ENCODE measurements at regions not wholly inside any gene's neighbourhood (a gene's known extent, or its start where the extent isn't known, plus 50 kb on each side); places are given as distances from the start of the nearest gene placed in this dataset.

DNA sequence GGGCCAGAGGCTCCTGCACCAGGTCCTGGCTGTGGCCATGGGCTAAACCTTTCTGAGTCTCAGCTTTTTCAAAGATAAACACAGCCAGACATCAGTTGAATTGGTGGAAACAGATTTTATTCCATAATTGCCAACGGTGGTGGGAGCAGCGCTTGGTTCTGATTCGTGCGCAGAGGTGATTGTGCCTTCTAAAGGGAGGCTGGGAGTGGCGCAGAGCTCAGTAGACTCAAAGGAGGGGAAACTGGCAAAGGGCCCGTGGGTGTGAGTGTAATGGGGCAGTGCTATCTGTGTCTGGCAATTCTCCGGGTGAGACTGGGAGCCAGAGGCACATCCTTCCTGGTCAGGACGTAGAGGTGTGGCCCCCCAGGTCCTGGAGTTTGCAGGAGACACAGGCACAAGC is 169.4 kb upstream of the PPP1R26 start:
- H2AK9ac ChIP-seq (replicated peaks; ENCODE audit: low read depth, low read length, poor library complexity) = no peak overlapping the region
- no peak for DNase-seq
- ChIA-PET POLR2A (ENCODE audit: unreplicated experiment) (no interaction called here), CTCF (no interaction called here)
- H3K4ac ChIP-seq (ENCODE audit: low read depth, low read length) = no peak overlapping the region
- no peak overlapping the region for H3K27ac ChIP-seq (ENCODE audit: insufficient read depth, low read length)
- TF ChIP-seq RAD21 (IDR thresholded peaks at IDR 0.05; ENCODE audit: low read length) (no peak), SMC3 (IDR thresholded peaks at IDR 0.05; ENCODE audit: low read depth, low read length) (no peak), RCOR1 (IDR thresholded peaks at IDR 0.05; ENCODE audit: insufficient replicate concordance, low read length) (no peak), NFE2L2 (IDR thresholded peaks at IDR 0.05; ENCODE audit: low read depth, low read length) (no peak), CEBPB (IDR thresholded peaks at IDR 0.05; ENCODE audit: low read depth, low read length) (no peak), MXI1 (IDR thresholded peaks at IDR 0.05; ENCODE audit: borderline replicate concordance, low read depth, low read length) (no peak), MAFK (IDR thresholded peaks at IDR 0.05; ENCODE audit: low read depth, low read length) (no peak), USF2 (IDR thresholded peaks at IDR 0.05; ENCODE audit: low read depth, low read length) (no peak), FOS (IDR thresholded peaks at IDR 0.05; ENCODE audit: low read depth, low read length) (no peak), CHD1 (IDR thresholded peaks at IDR 0.05; ENCODE audit: low read depth, low read length) (no peak), MAZ (IDR thresholded peaks at IDR 0.05; ENCODE audit: borderline replicate concordance, low read depth, low read length) (no peak), BHLHE40 (IDR thresholded peaks at IDR 0.05; ENCODE audit: low read depth, low read length) (no peak), POLR2A (IDR thresholded peaks at IDR 0.05; ENCODE audit: low read depth, low read length) (no peak), RFX5 (IDR thresholded peaks at IDR 0.05; ENCODE audit: low read depth, low read length) (no peak)
- TF ChIP-seq, protein P1, sequence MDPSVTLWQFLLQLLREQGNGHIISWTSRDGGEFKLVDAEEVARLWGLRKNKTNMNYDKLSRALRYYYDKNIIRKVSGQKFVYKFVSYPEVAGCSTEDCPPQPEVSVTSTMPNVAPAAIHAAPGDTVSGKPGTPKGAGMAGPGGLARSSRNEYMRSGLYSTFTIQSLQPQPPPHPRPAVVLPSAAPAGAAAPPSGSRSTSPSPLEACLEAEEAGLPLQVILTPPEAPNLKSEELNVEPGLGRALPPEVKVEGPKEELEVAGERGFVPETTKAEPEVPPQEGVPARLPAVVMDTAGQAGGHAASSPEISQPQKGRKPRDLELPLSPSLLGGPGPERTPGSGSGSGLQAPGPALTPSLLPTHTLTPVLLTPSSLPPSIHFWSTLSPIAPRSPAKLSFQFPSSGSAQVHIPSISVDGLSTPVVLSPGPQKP (IDR thresholded peaks at IDR 0.05; ENCODE audit: borderline replicate concordance, low read depth, low read length) = no peak
- TF ChIP-seq, protein P2, sequence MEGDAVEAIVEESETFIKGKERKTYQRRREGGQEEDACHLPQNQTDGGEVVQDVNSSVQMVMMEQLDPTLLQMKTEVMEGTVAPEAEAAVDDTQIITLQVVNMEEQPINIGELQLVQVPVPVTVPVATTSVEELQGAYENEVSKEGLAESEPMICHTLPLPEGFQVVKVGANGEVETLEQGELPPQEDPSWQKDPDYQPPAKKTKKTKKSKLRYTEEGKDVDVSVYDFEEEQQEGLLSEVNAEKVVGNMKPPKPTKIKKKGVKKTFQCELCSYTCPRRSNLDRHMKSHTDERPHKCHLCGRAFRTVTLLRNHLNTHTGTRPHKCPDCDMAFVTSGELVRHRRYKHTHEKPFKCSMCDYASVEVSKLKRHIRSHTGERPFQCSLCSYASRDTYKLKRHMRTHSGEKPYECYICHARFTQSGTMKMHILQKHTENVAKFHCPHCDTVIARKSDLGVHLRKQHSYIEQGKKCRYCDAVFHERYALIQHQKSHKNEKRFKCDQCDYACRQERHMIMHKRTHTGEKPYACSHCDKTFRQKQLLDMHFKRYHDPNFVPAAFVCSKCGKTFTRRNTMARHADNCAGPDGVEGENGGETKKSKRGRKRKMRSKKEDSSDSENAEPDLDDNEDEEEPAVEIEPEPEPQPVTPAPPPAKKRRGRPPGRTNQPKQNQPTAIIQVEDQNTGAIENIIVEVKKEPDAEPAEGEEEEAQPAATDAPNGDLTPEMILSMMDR (conservative IDR thresholded peaks at IDR 0.05; ENCODE audit: low read depth, low read length) = no peak
- no peak overlapping the region for H2AFZ ChIP-seq (replicated peaks; ENCODE audit: low read length, poor library complexity)
- intact Hi-C loops (cut with micrococcal nuclease) (no loop called here), in situ Hi-C loops (cut with MboI; ENCODE audit: low sequenced_read_pairs) (no loop called here), dilution Hi-C loops (cut with HindIII; ENCODE audit: low sequenced_read_pairs, unreplicated experiment) (no loop called here)
- H2AK5ac ChIP-seq (ENCODE audit: low read depth, low read length) = no peak overlapping the region
- no CpG with 5 or more reads among the region's 8 CpGs for WGBS, 2 experiments (ENCODE audit: extremely low coverage in 2 of 2, insufficient read length in 1 of 2)
- H4K8ac ChIP-seq (ENCODE audit: low read depth in 2 of 2, low read length in 2 of 2) = no peak overlapping the region
- BruUV-seq (replicated peaks) = no TSS peak
- H2BK15ac ChIP-seq (ENCODE audit: low read depth, low read length) = no peak overlapping the region
- no peaks in the 10 kb centered on the region for H3K79me1 ChIP-seq (ENCODE audit: low read depth in 1 of 2, low read length in 2 of 2)
- H3K18ac ChIP-seq (ENCODE audit: low read depth, low read length) = no peak overlapping the region
- ATAC-seq (ENCODE audit: low read depth) = no peak
- no peaks in the 10 kb centered on the region for H4K20me1 ChIP-seq (ENCODE audit: insufficient read depth, low read length)
- H3K4me1 ChIP-seq (ENCODE audit: control insufficient read depth, insufficient read depth, low read length) = no peaks in the 10 kb centered on the region
- H3K4me3 ChIP-seq (ENCODE audit: insufficient read depth, low read depth, low read length) = no peak overlapping the region
- no peak overlapping the region for H3K23ac ChIP-seq (ENCODE audit: low read depth, low read length)
- H3K9me3 ChIP-seq (ENCODE audit: control insufficient read depth, insufficient read depth, low read length) = peaks cover 25% of the 10 kb centered on the region
- H3K9ac ChIP-seq (ENCODE audit: low read depth, low read length) = no peak overlapping the region
- H4K91ac ChIP-seq (ENCODE audit: insufficient read depth, low read depth, low read length) = no peak overlapping the region
- no peak overlapping the region for H3K56ac ChIP-seq (ENCODE audit: extremely low read depth, insufficient read depth, low read length)
- no peak overlapping the region for H2BK120ac ChIP-seq (ENCODE audit: low read depth, low read length)
- H3K9me1 ChIP-seq (ENCODE audit: insufficient read depth, low read length) = no peaks in the 10 kb centered on the region
- H2BK20ac ChIP-seq (ENCODE audit: low read depth, low read length) = no peak overlapping the region
- no peaks in the 10 kb centered on the region for H3K27me3 ChIP-seq (ENCODE audit: control insufficient read depth, insufficient read depth, low read length)
- no peaks in the 10 kb centered on the region for H3K36me3 ChIP-seq (ENCODE audit: control insufficient read depth, insufficient read depth, low read length)
- no peak overlapping the region for H2BK5ac ChIP-seq (ENCODE audit: low read depth, low read length, poor library complexity, severe bottlenecking)
- H4K5ac ChIP-seq (ENCODE audit: low read depth, low read length) = no peak overlapping the region
- H3K4me2 ChIP-seq (ENCODE audit: low read depth, low read length) = no peak overlapping the region
- H3K14ac ChIP-seq (replicated peaks; ENCODE audit: low read depth, low read length) = no peak overlapping the region

All from IMR-90 (cell line).